Natural killer cell (primary cell): ENCODE measurements at regions not wholly inside any gene's neighbourhood (a gene's known extent, or its start where the extent isn't known, plus 50 kb on each side); places are given as distances from the start of the nearest gene placed in this dataset.

Source experiments
- ATAC-seq, 3 donors: fragments of 150-1000 bp in 2 of 3; fragments of 200-7000 bp in 1 of 3; cut with Tn5 transposase; 1 replicate in 1 of 3; 2 replicates in 2 of 3; pipeline ENCODE4 v1.10.0; 2021; ENCODE audit warnings: mild to moderate bottlenecking in 2 of 3, moderate library complexity in 2 of 3
- DNase-seq, 2 donors: peaks; one replicate each; pipeline versions ENCODE4 v3.0.0 to v3.0.0-alpha.2; 2013 to 2021; ENCODE audit warnings: mixed read lengths in 1 of 2
- H3K27ac ChIP-seq: one replicate; pipeline ENCODE4 v1.5.1; 2013; ENCODE audit warnings: mild to moderate bottlenecking, low read length
- H3K27me3 ChIP-seq: one replicate; pipeline ENCODE4 v1.6.1; 2013; ENCODE audit warnings: low read length; ENCODE audit not compliant: control insufficient read depth, insufficient read depth
- H3K36me3 ChIP-seq: one replicate; pipeline ENCODE4 v1.6.1; 2013; ENCODE audit warnings: low read length; ENCODE audit not compliant: control insufficient read depth, insufficient read depth
- H3K4me1 ChIP-seq: one replicate; pipeline ENCODE4 v1.6.1; 2013; ENCODE audit warnings: low read length; ENCODE audit not compliant: control insufficient read depth, insufficient read depth
- H3K4me3 ChIP-seq: one replicate; pipeline ENCODE4 v1.5.1; 2013; ENCODE audit warnings: low read length
- H3K9me3 ChIP-seq: one replicate; pipeline ENCODE4 v1.6.1; 2013; ENCODE audit warnings: low read length; ENCODE audit not compliant: control insufficient read depth, insufficient read depth
- H3K27ac Mint-ChIP-seq, 2 donors: one replicate each; pipeline ENCODE4 v1.8.0; 2022; ENCODE audit warnings: mild to moderate bottlenecking in 2 of 2, mixed read lengths in 2 of 2, moderate library complexity in 1 of 2
- H3K27me3 Mint-ChIP-seq, 2 donors: one replicate each; pipeline ENCODE4 v1.8.0; 2022; ENCODE audit warnings: low read depth in 2 of 2, mixed read lengths in 2 of 2
- H3K36me3 Mint-ChIP-seq: one replicate; pipeline ENCODE4 v1.8.0; 2022; ENCODE audit warnings: mixed read lengths
- H3K4me1 Mint-ChIP-seq, 2 donors: one replicate each; pipeline ENCODE4 v1.8.0; 2022; ENCODE audit warnings: mixed read lengths in 2 of 2
- H3K4me3 Mint-ChIP-seq: one replicate; pipeline ENCODE4 v1.8.0; 2022; ENCODE audit warnings: mild to moderate bottlenecking, moderate library complexity, mixed read lengths
- H3K9me3 Mint-ChIP-seq, 2 donors: one replicate each; pipeline ENCODE4 v1.8.0; 2022; ENCODE audit warnings: mixed read lengths in 2 of 2
- CTCF ChIP-seq: fragments of 200-600 bp; IDR thresholded peaks from one replicate; pipeline ENCODE4 v1.8.0; 2022; ENCODE audit warnings: antibody characterized with exemption
- WGBS: methylation state at CpG from one replicate; pipeline ENCODE4 v1.1.7; 2013; ENCODE audit warnings: missing lambda C conversion rate; ENCODE audit not compliant: insufficient coverage; 5-methylcytosine and 5-hydroxymethylcytosine counted together
- intact Hi-C: fragments of 100-400 bp; cut with micrococcal nuclease; formaldehyde crosslinking; loops from one replicate; pipeline ENCODE4 v1.14.2; 2022

GRCh38 chr6:21305893-21306332 lies 287.6 kb upstream of the SOX4 start:
- H3K36me3 ChIP-seq = no peaks in the 10 kb centered on the region
- 88% methylated on average over 1 of the region's 2 CpGs for WGBS
- H3K4me3 Mint-ChIP-seq = no peak overlapping the region
- ATAC-seq = no peak
- no peaks in the 10 kb centered on the region for H3K4me1 Mint-ChIP-seq
- peaks cover 0 to 14% of the 10 kb centered on the region in 2 donors for H3K27me3 Mint-ChIP-seq
- H3K36me3 Mint-ChIP-seq = no peaks in the 10 kb centered on the region
- no peak for DNase-seq
- H3K27ac ChIP-seq = no peak overlapping the region
- H3K27ac Mint-ChIP-seq = no peak overlapping the region
- H3K4me1 ChIP-seq = no peaks in the 10 kb centered on the region
- intact Hi-C loops = no loop called here
- no peaks in the 10 kb centered on the region for H3K27me3 ChIP-seq
- no peaks in the 10 kb centered on the region for H3K9me3 ChIP-seq
- no peak for TF ChIP-seq CTCF
- H3K4me3 ChIP-seq = no peak overlapping the region
- H3K9me3 Mint-ChIP-seq = peaks cover 3 to 4% of the 10 kb centered on the region in 2 donors

DNA sequence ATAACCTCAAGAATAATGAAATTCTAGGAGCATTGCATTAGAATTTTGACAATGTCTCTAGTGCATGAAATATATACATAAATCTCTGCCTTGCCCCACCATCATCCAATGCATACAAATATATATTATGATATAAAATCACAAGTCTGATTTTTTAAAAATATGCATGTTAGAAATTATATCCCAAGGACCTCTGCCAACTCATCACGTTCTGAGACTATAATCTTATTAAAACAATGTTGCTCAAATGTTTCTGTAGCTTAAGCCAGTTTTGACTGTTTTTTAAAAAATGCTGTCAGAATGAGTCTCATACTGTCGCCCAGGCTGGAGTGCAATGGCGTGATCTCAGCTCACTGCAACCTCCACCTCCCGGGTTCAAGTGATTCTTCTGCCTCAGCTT lies 287.0 kb upstream of the SOX4 start:
- Histone ChIP-seq H3K27me3 (no peaks in the 10 kb centered on the region), H3K4me3 (no peak overlapping the region), H3K4me1 (no peaks in the 10 kb centered on the region), H3K9me3 (no peaks in the 10 kb centered on the region), H3K36me3 (no peaks in the 10 kb centered on the region), H3K27ac (no peak overlapping the region)
- Mint-ChIP-seq H3K4me1 (no peaks in the 10 kb centered on the region), H3K4me3 (no peak overlapping the region), H3K27me3 (peaks cover 0 to 14% of the 10 kb centered on the region in 2 donors), H3K27ac (no peak overlapping the region), H3K9me3 (peaks cover 3 to 4% of the 10 kb centered on the region in 2 donors), H3K36me3 (no peaks in the 10 kb centered on the region)
- intact Hi-C loops = no loop called here
- ATAC-seq (no peak), DNase-seq (no peak)
- WGBS = 97% methylated on average over 4 of the region's 4 CpGs
- no peak for TF ChIP-seq CTCF

DNA sequence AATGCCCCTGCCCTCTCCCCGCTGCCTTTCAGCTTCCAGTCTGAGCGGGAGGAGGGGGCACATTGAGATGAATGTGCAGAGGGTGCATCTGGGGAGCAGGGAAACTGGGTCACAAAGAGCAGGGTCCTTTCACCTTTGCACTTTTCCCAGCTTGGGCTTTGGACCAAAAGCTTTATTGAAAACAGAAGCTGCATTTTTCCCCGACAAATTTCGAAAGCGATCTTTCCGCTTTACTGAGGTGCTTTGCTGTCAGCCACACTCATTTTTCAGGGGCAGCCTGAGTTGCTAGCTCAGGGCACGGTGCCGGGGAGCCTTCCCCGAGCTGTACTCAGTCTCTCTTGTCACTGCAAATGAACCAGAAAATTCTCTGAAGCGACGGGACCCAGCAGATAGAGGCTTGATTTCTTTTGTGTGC lies 283.7 kb upstream of the SOX4 start:
- Histone ChIP-seq H3K27me3 (no peaks in the 10 kb centered on the region), H3K27ac (no peak overlapping the region), H3K4me3 (no peak overlapping the region), H3K9me3 (no peaks in the 10 kb centered on the region), H3K36me3 (no peaks in the 10 kb centered on the region), H3K4me1 (no peaks in the 10 kb centered on the region)
- ATAC-seq (no peak), DNase-seq (no peak)
- Mint-ChIP-seq H3K36me3 (no peaks in the 10 kb centered on the region), H3K9me3 (no peaks in the 10 kb centered on the region), H3K4me1 (no peaks in the 10 kb centered on the region), H3K27me3 (peaks cover 0 to 8% of the 10 kb centered on the region in 2 donors), H3K27ac (no peak overlapping the region), H3K4me3 (no peak overlapping the region)
- TF ChIP-seq CTCF = no peak
- WGBS = 86% methylated on average over 11 of the region's 11 CpGs
- intact Hi-C loops = no loop called here

DNA sequence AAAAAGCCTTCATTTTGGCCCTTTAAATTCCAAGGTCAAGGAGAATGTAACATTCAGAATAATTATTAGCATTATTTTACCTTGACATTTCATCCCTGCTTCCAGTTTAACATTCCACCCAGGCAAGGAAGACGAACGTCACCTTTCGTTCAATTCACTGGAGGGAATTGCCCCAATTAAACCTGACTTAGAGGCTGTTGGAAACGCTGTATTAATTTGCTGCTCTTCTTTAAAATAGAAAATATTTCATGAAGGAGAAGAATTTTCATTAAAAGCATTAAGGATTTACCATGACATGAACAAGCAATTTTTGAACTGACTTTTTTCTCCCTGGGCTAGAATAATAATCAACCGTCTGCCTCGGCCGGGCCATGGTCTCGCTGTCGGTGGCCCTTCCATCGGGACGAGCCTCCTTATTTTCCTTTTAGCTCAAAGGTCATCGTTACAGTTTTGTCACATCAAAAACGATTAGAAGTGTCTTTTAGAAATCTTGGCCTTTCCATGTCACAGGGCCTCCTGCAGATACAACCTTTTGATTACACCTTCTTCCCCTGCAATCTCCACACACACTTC lies 282.9 kb upstream of the SOX4 start:
- no peak for TF ChIP-seq CTCF
- DNase-seq (no peak), ATAC-seq (no peak)
- peaks cover 0 to 7% of the 10 kb centered on the region in 2 donors for H3K27me3 Mint-ChIP-seq
- H3K9me3 Mint-ChIP-seq = no peaks in the 10 kb centered on the region
- Histone ChIP-seq H3K36me3 (no peaks in the 10 kb centered on the region), H3K27ac (no peak overlapping the region), H3K4me1 (no peaks in the 10 kb centered on the region), H3K4me3 (no peak overlapping the region), H3K27me3 (no peaks in the 10 kb centered on the region), H3K9me3 (no peaks in the 10 kb centered on the region)
- intact Hi-C loops = no loop called here
- no peak overlapping the region for H3K4me3 Mint-ChIP-seq
- H3K36me3 Mint-ChIP-seq = no peaks in the 10 kb centered on the region
- whole genome bisulfite sequencing = 89% methylated on average over 12 of the region's 13 CpGs
- H3K4me1 Mint-ChIP-seq = no peaks in the 10 kb centered on the region
- H3K27ac Mint-ChIP-seq = no peak overlapping the region
